ENCODE measurements at regions not wholly inside any gene's neighbourhood (a gene's known extent, or its start where the extent isn't known, plus 50 kb on each side); places are given as distances from the start of the nearest gene placed in this dataset.
"Not testable (repeated sequence)": the region's sequence is repeated elsewhere in the genome, so short reads cannot be mapped to it uniquely, and the experiment has no call there.

- DNase-seq (ENCODE audit: low read depth): no peak
These were observed 390.3 kb downstream of the DLEU7 start for GRCh38 chr13:50453188-50453587.

- no peak for DNase-seq (ENCODE audit: low read depth)
These were observed 387.4 kb downstream of the DLEU7 start for GRCh38 chr13:50456111-50456510.

- DNase-seq (ENCODE audit: low read depth): no peak
These were observed 385.8 kb downstream of the DLEU7 start for GRCh38 chr13:50457415-50458393.

GRCh38 chr13:50459046-50459445, 384.4 kb downstream of the DLEU7 start:
- DNase-seq (ENCODE audit: low read depth): no peak

GRCh38 chr13:50459658-50460057, 383.8 kb downstream of the DLEU7 start:
- no peak for DNase-seq (ENCODE audit: low read depth)

- DNase-seq (ENCODE audit: low read depth): no peak
These were observed 383.1 kb downstream of the DLEU7 start for GRCh38 chr13:50460358-50460757.

- DNase-seq (ENCODE audit: low read depth): no peak
These were observed 382.3 kb downstream of the DLEU7 start for GRCh38 chr13:50461189-50461588.

GRCh38 chr13:50463719-50464118, 379.8 kb downstream of the DLEU7 start:
- DNase-seq (ENCODE audit: low read depth): no peak

- DNase-seq (ENCODE audit: low read depth): no peak
These were observed 378.9 kb downstream of the DLEU7 start for GRCh38 chr13:50464349-50465251.

- DNase-seq (ENCODE audit: low read depth): no peak
These were observed 377.0 kb downstream of the DLEU7 start for GRCh38 chr13:50466456-50466855.

- no peak for DNase-seq (ENCODE audit: low read depth)
These were observed 376.1 kb downstream of the DLEU7 start for GRCh38 chr13:50467156-50468110.

GRCh38 chr13:50468849-50469669, 374.4 kb downstream of the DLEU7 start:
- no peak for DNase-seq (ENCODE audit: low read depth)

GRCh38 chr13:50473050-50473449, 370.4 kb downstream of the DLEU7 start:
- not testable (repeated sequence) for DNase-seq (ENCODE audit: low read depth)

- no peak for DNase-seq (ENCODE audit: low read depth)
These were observed 369.3 kb downstream of the DLEU7 start for GRCh38 chr13:50474088-50474662.

- DNase-seq (ENCODE audit: low read depth): no peak
These were observed 366.8 kb downstream of the DLEU7 start for GRCh38 chr13:50476577-50477285.

GRCh38 chr13:50481936-50482335, 361.6 kb downstream of the DLEU7 start:
- no peak for DNase-seq (ENCODE audit: low read depth)

- no peak for DNase-seq (ENCODE audit: low read depth)
These were observed 360.1 kb downstream of the DLEU7 start for GRCh38 chr13:50483416-50483815.

GRCh38 chr13:50484472-50485113, 358.9 kb downstream of the DLEU7 start:
- no peak for DNase-seq (ENCODE audit: low read depth)

All from ELR (cell line).